ENCODE measurements at regions not wholly inside any gene's neighbourhood (a gene's known extent, or its start where the extent isn't known, plus 50 kb on each side); places are given as distances from the start of the nearest gene placed in this dataset.

DNA sequence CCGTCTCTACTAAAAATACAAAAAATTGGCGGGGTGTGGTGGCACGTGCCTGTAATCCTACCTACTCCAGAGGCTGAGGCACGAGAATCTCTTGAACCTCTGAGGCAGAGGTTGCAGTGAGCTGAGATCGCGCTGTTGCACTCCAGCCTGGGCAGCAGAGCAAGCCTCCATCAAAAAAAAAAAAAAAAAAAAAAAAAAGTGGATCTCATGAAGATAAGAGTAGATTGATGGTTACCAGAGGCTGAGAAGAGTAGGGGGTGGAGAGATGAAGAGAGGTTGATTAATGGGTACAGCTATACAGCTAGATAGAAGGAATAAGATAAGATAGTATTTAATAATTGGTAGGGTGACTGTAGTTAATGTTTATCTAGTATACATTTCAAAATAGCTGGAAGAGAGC lies 65.9 kb upstream of the LRRC3B start:
- no peak for TF ChIP-seq CTCF (IDR thresholded peaks at IDR 0.05; ENCODE audit: insufficient read depth, low read depth, low read length)
- TF ChIP-seq EZH2 (IDR thresholded peaks at IDR 0.05; ENCODE audit: insufficient read depth, low read length): no peak

Data from astrocyte (in vitro differentiated cells and primary cell).